Femur (tissue), 1 donor: ENCODE measurements at regions not wholly inside any gene's neighbourhood (a gene's known extent, or its start where the extent isn't known, plus 50 kb on each side); places are given as distances from the start of the nearest gene placed in this dataset.
"Not testable (repeated sequence)": the region's sequence is repeated elsewhere in the genome, so short reads cannot be mapped to it uniquely, and the experiment has no call there.

Experiments
- DNase-seq: peaks from one replicate; pipeline ENCODE4 v3.0.0-alpha.2; 2017

DNA sequence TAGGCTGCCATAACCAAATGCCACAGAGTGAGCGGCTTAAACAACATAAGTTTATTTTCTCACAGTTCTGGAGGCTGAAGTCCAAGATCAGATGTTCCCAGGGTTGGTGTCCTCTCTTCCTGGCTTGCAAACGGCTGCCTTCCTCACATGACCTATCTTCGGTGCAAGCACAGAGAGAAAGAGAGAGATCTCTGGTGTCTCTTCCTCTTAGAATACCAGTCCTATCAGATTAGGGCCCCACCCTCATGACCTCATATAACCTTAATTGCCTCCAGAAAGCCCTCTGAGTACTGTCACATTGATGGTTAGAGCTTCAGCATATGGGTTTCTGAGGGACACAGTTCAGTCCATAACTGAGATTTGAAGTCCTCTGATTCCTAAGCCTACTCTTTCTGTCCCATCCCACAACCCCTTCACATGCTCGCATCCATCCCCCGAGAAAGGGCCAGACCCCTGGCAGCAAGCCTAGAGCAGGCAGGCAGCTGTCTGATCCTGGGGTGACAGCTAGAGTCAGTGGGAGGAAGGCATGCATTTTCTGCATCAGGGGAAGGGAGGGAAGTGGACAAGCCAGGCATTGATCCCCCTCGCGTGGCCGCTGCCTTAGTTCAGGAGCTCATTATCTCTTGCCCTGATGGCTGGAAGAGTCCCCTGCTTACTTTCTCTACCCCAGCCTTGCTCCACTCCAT, 114.1 kb downstream of the FAR1 start:
- DNase-seq, result peak; percentile 59

DNA sequence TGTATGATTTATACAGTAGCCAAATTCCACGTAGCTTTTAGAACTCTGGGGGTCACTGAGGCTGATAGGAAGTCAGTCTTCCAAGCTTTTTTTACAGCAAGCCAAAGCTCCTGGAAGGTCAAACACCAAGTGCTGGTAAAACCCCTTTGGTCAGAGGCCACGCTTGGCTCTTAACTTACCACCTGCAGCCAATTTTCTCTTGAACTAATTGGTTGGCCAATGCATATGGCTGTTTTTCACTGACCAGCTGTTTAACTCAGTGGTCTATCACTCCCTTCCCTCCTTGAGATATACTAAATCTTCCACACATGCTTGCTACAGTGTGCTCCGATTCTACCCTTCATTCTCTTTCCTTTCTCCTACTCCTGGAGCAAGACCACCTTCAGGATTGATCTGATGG, 116.0 kb downstream of the FAR1 start:
- DNase-seq, result no peak

DNA sequence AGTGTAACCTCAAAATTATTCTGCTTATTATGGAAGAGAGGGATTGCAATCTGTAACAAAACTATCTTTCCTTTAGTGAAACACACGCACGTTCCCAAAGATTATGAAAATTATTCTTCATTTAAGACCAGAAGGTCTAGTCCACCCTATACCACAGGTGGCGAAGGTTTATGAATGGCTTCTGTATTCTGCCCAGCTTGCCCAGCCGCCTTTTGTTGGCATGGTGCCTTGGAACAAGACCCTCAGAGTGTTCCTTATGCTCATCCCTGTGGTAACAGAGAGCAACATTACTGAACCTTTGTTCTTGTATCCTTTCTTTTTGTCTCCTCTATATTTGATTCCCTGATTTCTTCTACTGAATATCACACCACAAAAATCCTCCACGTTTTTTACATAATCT, 116.4 kb downstream of the FAR1 start:
- peak; percentile 32 for DNase-seq

DNA sequence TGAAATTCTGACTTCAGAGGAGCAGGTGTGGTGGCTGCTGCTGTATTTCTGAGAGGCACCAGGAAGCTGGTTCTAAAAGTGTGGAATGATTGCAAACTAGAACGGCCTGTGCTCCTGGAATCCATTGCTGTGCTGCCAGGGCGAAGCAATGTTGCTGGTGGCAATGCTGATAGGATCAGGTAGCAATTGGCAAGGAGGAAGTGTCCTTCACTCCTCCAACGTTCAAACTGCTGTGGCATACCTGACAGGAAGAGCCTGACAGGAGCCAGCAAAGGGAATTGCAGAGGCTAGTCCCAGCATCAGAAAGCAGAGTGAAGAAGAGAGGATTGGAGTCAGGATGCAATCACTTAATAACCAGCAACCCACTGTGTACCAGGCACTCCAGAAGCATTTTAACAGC, 118.2 kb downstream of the FAR1 start:
- DNase-seq, result no peak

DNA sequence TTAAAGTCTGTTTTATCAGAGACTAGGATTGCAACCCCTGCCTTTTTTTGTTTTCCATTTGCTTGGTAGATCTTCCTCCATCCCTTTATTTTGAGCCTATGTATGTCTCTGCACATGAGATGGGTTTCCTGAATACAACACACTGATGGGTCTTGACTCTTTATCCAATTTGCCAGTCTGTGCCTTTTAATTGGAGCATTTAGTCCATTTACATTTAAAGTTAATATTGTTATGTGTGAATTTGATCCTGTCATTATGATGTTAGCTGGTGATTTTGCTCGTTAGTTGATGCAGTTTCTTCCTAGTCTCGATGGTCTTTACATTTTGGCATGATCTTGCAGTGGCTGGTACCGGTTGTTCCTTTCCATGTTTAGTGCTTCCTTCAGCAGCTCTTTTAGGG, 129.1 kb downstream of the FAR1 start:
- DNase-seq, result not testable (repeated sequence)

DNA sequence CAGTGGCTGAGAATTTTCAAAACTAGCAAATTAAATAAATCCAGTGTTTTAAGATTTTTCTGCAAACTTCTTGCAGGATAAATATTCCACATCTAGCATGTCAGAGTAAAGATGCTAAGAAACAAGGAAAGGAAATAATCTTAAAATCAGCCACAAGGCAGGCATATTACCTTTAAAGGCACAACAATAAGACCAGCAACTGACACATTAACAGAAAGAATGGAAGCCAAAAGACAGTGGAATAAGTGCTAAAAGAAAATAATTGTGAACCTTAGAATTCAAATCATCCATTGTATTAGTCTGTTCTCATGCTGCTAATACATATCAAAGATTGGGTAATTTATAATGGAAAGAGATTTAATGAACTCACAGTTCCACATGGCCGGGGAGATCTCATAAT, 132.4 kb downstream of the FAR1 start:
- DNase-seq, result no peak

DNA sequence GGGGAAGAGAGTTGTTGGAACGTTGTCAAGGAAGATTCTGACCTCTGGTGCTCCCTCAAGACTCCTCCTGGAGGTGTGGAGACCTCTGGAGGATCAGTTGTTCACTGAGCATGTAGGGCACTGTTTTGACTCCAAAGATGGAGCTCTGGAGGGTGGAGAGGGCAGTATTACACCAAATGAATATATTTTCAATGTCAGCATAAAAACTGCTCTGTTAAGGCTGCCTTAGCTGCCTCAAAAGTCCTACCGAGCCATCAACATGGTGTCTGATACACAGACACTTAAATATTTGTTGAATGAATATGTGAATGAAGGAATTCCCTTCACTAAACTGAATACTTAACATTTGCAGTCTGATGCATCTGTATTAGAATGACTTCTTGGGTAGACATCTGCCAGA, 144.2 kb upstream of the SPON1 start:
- no peak for DNase-seq

DNA sequence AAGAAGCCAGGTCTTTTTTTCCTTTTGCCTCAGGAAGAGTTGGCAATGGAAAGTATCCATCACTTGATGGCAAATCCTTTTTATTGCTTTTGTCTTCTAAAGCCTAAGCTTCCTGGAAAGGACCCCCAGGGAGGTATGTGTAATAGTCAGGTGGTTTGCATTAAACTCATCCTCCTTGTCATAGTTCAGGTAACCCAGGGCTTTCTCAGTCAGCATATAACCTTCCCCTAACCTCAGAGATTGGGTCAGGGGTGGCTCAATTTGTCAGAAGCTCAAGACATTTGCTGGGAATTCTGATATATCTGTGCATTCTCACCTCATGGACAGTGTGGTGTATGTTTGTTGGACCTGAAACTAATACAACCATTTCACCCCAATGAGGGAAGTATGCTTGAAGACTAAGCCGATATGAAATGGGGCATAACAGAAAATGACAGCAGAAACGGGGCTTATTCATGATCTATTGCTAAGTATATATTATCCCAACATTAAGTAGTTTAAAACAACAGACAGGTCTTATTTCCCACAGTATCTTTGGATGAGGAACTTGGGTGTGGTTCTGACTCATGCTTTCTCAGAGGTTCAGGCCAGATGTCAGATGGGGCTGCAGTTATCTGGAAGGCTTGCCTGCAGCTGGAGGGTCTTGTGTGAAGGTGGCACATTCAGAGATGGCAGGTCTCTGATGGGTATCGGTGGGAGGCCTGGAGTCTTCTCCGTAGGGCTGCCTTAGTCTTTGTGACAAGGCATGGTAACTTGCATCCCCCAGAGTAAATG, 135.8 kb upstream of the SPON1 start:
- no peak for DNase-seq

DNA sequence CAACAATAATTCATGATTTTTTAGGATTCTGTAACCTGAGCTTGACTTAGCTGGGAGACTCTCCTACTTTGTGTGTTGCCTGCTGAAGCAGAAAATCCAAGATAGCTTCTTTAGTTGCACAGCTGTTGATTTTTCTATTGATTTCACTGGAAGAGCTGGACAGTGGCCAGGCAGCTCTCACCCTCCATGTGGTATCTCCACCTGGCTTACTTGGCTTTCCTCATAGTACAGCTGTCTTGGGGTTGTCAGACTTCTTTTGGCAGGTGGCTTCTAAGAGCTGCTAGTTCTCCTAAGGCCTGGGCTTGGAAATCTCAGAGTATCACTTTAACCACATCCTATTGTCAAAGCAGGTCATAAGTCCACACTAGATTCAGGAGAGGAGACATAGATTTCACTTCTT, 130.8 kb upstream of the SPON1 start:
- peak; percentile 65 for DNase-seq

DNA sequence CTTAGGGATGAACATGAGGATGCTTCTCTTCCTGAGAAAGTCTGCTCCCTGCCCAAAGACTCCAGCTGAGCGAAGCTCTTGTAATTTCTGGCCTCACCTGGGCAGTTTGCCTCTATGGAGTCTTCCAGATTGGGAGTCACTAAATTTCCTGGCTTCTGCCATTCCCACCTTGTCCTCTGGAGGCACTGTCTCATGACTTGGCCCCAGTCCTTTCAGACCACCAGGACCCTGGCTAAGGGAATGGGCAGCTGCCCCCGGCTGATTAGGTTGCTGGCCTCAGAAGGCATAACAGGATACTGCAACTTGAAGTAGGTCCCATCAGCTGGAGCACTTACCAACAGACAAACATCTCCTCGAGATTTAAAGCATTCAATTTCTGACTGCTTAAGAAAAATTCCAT, 128.1 kb upstream of the SPON1 start:
- no peak for DNase-seq

DNA sequence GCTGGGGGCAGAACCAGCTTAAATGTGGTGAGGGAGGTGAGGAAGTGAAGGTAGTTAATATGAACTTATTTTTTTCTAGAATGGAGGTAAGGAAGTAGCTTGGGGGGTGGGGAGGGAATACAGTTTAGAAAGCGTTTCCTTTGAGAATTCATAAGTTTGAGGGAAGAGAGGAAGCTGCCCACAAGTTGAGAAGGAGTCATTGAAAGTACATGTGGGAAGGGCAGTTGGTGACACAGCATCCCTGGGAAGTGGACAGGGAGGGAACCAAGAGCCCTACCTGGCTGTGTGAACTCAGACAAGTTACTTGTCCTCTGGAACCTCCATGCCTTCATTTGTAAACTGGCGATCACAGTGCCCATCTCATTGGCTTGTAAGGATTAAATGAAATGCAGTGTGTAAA, 125.9 kb upstream of the SPON1 start:
- no peak for DNase-seq

DNA sequence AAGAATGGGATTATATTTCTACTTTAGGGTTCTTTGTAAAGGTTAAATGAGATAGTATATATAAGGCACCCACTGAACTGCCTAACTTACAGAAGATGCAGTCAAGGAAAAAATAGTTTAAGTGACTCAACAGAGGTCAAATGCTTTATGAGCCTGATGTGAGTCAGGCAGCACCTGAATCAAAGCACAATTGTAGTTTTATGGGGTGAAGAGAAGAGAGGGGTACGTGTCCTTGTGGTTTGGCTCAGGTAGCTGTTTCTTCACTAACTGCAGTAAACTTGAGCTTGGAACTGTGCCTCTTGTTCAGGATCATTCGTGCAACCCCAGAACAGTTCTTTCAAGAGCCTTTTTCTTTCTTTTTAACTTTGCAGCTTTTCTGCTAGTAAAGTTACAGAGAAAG, 125.2 kb upstream of the SPON1 start:
- no peak for DNase-seq

DNA sequence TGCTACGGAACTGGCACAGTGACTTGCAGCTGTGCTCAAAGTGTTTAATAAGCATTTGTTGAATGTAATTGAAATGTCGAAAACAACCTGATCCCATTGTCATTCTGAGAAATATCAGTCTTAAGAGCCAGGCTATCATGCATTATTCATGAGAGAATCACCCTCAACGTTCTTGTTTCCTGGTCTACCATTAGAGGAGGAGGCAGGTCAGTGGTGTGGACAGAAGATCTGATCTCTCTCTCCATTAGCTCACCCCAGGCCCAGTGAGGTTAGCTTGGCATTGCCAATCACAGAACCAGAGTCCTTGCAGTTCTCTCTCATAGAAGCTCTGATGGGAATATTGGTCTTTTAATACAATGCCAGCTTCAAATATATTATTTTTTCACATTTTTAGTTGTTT, 121.1 kb upstream of the SPON1 start:
- DNase-seq, result no peak

DNA sequence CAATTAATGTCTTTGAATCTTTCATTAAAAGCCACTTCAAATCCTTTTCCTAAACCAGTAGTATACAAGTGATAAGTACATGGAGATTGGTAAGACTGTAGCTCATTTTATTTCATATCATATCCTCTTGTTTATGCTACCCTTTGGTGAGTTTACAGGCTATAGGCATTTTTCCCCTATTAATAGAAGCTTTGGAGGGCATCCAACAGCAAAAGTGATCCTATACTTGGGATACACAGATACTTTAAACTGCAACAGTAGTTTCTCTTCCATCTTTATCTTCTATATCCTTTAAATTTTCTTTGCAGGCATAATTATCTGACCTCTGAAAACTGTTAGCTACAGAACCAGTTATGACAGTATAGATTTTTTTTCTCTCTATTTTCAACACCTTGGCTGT, 114.5 kb upstream of the SPON1 start:
- DNase-seq, result no peak

DNA sequence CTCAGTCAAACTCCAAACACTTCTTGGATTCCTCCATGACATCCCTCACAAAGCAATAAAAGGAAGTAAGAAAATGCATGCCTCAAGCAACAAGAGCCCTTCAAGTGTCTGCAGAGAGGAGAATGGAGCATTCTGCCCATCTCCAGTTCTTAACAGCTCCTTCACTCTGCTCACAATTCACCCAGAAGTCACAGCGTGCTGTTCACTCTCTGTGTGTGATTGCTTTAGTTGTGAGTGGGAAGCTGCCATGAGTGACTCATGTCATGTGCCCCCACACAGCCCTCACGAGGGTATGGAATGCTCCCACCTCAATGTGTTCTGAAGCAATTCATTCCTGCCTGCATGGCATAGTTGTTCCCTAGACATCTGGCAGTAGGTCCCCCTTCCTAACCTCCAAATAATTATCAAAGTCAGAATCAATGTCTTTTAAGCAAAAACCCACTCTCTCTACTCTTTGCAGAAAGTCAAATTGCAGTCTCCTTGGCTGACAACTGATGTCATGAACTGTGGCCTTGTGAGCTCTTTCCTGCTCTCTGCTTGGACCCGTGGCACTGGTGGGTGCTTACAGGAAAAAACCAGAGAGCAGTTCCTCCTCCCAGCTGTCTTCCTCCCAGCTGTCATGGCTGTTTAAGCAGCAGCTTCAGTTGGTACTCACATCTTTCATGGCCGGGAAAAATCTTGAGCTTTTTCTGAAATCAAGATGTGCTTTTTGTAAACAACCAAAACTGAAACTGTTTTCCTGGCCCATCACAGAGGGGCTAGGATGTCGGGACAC, 112.1 kb upstream of the SPON1 start:
- DNase-seq, result no peak

DNA sequence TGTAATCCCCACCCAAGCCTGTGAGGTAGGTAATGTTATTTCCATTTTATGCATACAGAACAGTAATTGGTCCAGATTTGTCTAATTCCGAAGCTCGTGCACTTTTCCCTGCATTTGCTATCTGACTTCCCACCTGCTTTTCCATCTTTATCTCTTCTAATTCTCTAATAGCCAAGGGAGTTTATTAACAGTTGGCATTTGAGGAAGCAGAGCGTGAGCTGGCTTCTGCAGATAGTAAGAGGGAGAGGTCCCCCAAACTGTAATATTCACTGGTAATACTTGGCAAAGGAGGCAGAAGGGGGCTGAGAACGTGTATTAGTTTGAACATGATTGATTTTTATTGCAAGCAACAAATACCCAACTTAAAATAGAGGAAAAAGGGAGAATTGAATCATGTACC, 110.8 kb upstream of the SPON1 start:
- no peak for DNase-seq

DNA sequence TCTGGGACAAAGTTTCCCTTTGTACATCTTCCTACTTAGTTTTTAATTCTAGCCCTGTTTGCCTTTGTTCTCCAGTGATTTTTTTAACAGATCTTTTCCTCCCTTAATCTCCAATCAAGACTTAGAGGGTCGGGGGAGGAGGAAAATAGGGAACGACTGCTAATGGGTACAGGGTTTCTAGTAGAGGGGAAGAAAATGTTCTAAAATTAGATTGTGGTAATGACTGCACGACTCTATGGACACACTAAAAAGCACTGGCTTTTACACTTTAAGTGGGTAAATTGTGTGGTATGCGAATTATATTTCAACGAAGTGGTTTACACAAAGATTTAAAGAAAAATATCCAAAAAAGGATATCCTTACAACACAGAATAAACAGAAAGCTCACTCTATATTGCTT, 110.0 kb upstream of the SPON1 start:
- DNase-seq, result no peak

DNA sequence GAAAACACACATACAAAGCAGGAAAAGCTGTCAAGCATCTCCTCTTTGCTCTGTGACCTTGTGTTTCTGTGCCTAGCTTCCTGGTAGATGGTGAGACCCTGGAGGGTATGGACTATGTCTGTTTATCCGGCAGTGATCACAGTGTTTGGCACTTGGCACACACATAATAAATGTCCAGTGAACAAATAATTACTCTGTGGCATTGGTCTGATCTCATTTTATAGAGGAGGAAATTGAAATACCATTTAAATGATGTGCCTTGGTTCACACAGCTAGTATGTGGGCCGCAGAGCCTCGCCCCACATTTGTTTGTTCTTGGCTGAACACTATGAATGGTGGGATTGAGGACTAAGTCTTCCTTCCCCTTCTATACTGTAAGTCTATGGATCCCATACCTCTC, 104.7 kb upstream of the SPON1 start:
- DNase-seq, result no peak

DNA sequence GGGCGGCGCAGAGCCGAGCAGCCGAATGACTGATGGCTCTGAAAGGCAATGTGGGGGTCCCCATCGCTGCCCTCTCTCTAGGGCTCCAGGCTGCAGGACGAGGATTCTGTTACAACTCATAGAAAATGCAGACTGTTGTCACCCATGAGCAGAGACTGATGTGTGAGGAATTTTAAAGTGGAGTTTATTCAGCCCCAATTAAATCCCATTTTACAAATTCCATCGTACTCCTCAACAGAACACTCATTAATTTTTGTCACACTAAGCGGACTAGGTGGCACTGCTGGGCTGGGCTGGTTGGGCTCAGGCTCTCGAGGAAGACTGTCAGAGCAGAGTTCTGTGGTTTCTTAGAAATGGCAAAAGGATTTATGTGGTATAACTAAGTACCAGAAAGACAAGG, 102.6 kb upstream of the SPON1 start:
- no peak for DNase-seq

DNA sequence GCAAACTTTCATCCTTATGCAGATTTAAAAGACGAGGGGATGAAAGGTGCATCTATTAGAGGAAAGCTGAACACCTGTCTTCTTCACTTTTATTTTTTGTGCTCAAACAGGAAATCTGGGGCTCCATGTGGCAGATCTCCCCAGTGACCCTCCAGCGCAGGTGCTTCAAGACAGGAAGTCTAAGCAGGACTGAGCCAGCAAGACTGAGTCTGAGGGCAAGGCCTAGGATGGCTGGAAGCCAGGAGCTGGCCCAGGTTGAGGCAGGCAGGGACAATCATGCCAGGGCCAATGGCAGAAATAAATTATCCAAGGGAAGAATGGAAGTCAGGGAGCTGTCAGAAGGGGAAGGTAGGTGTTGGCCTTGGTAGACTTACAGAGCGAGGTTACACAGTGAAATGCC, 101.1 kb upstream of the SPON1 start:
- no peak for DNase-seq

DNA sequence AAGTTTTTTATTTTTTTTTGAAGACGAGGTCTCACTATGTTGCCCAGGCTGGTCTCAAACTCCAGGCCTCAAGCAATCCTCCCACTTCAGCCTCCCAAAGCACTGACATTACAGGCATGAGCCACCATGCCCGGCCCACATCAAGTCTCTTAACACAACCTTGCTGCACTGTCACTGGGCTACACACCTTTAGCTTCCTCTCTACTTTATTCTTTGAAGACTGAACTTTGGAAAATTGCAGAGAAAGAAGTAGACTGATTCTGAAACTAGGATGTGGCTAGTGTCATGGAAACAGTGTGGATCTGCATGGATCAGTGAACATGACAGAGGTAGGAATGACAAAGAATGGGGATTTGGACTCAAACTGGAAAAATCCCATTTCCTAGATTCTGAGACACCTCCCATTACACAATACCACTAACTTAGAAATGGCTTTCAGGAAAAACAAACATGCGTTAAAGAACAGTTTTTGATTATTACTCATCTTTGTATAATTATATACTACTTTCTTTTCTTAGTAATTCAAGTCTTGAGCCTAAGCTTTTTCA, 99.6 kb upstream of the SPON1 start:
- no peak for DNase-seq

DNA sequence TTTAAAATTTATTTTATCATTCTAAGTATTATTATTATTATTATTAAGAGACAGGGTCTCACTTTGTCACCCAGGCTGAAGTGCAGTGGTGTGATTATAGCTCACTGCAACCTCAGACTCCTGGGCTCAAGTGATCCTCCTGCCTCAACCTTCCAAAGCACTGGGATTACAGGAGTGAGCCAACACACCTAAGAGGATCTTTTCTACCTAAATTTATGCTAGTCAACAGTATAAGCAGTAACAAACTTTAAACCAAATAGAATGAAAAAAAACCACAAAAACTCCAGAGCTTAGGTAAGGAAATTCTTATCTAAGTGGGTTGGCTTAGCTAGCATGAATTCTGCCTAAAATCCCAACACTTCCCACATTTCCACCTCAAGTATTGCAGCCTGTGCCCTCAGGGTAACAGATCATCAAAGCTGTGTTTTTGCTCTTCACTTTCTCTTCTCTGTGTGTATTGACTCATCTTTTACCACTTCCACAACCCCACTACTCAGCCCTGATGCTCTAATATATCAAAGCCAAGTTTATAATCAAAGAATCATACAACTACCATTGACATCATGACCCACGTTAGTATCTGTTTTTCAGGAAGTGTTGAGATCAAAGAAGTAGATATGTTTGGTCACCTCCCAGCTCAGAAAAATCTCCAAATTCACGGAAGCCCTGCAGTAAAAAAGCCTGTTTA, 93.7 kb upstream of the SPON1 start:
- DNase-seq, result no peak

DNA sequence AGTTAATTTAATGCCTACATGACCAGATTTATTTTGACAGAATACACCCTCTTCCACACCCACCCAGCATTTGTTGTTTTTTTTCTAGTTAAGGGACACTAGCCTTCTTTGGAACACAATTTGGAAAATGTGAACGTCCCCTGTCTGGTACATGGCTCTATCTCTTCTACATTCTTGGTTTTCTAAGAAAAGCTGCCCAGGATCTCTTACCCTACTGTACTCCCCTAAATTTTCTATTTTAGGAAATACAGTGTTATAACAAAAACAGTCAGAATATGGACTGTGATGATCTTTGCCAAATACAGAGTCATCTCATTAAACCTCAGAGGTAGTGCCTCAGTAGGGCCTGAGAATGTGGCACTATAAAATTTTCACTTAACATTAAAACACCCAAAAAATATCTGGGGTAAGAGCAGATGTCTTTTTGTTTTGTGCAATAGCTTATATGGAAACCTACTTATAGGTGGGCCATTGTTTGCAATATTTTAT, 93.1 kb upstream of the SPON1 start:
- DNase-seq, result no peak
